Right cardiac atrium (tissue), 5 donors: ENCODE measurements at regions not wholly inside any gene's neighbourhood (a gene's known extent, or its start where the extent isn't known, plus 50 kb on each side); places are given as distances from the start of the nearest gene placed in this dataset.
A peak's percentile ranks its signal among the peaks of the same experiment; 100 is the strongest.

Experiments
- ATAC-seq, 2 donors: fragments of 200-7000 bp; cut with Tn5 transposase; one replicate each; pipeline versions ENCODE4 v1.8.0 to v1.9.1; 2020; ENCODE audit warnings: moderate library complexity in 2 of 2, mild to moderate bottlenecking in 1 of 2
- DNase-seq, 3 donors: peaks; one replicate each; pipeline ENCODE4 v3.0.0-alpha.2; 2020
- H3K27ac ChIP-seq: one replicate; pipeline ENCODE4 v1.5.1; 2013; ENCODE audit warnings: mild to moderate bottlenecking, low read length, control low read depth, moderate library complexity
- H3K27me3 ChIP-seq: one replicate; pipeline ENCODE4 v1.6.1; 2013; ENCODE audit not compliant: control insufficient read depth, insufficient read depth
- H3K4me1 ChIP-seq: one replicate; pipeline ENCODE4 v1.6.1; 2013; ENCODE audit warnings: low read length; ENCODE audit not compliant: control insufficient read depth, insufficient read depth
- H3K4me3 ChIP-seq: one replicate; pipeline ENCODE4 v1.5.1; 2013; ENCODE audit warnings: low read length, control low read depth
- H3K9me3 ChIP-seq: one replicate; pipeline ENCODE4 v1.6.1; 2013; ENCODE audit warnings: low read length; ENCODE audit not compliant: control insufficient read depth
- WGBS: extraction: QIAGEN DNeasy Blood & Tissue Kit; methylation state at CpG from one replicate; pipeline ENCODE4 v1.1.7; 2013; 5-methylcytosine and 5-hydroxymethylcytosine counted together
- intact Hi-C, 4 donors: fragments of 100-400 bp; cut with DNase I; formaldehyde crosslinking; loops; one replicate each; pipeline versions ENCODE4 v1.11.0 to v1.14.0; 2022 to 2023
- donor health status: healthy with polysubstance abuse.
- donor health status: DM: no; HTN: yes; CAD: no.
- donor health status: DM: no; HTN: no; CAD: no.
- donor health status: DM: no; HTN: yes; CAD: no; lungs with severe emphysema.
- donor health status: DM: yes; HTN: yes; CAD: no.

DNA sequence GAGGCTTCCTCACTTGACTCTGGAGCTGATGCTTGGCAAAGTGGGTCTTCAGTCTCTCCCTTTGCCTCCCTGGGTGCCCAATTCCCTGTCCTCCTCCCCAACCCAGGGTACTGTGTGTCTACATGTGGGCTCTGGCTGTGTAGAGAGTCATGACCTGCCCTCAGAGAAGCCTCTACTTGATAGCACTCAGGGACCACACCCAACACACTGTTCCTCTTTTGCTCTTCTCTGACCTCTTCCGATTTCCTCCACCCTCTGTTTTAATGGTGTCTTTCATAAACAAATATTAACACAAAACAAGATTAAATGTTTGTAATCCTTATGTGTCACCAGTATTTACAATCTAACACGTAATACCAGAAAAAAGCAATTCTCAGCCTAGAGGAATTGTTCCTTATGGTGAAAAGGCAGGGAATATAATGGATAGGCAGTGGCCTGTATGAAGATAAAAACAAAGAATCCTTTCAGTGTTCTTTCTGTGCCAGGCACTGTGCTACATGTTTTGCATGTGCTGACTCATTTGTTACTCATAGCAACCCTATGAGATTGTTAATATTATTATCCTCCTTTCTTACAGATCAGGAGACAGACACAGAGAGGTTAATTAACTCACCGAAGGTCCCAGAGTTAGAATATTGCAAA is 58.2 kb downstream of the HSD3B1 start:
- H3K9me3 ChIP-seq, result no peaks in the 10 kb centered on the region
- H3K27me3 ChIP-seq, result no peaks in the 10 kb centered on the region
- no peak overlapping the region for H3K27ac ChIP-seq
- ATAC-seq, result peak in 1 of 2 donors; percentile 51
- WGBS, result 77% methylated on average over 3 of the region's 3 CpGs
- H3K4me3 ChIP-seq, result no peak overlapping the region
- intact Hi-C loops, result no loop called here
- H3K4me1 ChIP-seq, result peaks cover 4% of the 10 kb centered on the region
- no peak for DNase-seq

DNA sequence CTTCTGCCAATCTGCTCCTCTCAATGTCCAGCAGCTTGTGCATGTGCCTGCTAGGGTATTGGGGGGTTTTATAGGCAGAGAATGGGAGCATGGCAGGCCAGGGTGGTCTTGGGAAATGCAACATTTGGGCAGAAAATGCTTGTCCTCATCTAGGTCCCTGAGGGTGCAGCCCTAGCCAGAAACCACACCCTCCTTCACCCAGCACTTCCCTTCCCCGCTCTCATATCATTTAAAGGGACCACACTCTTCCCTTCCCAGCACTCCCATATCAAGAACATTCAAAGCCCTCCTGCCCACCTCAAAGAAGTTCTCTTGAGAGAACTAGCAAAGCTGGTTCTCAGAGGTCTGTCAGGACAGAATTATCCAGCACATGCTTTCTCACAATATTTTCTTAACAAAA is 62.1 kb downstream of the HSD3B1 start:
- no peak for DNase-seq
- intact Hi-C loops, result no loop called here
- ATAC-seq, result no peak
- 43% methylated on average over 1 of the region's 1 CpG for WGBS
- Histone ChIP-seq H3K4me1 (peaks cover 3% of the 10 kb centered on the region), H3K27ac (no peak overlapping the region), H3K27me3 (no peaks in the 10 kb centered on the region), H3K4me3 (no peak overlapping the region), H3K9me3 (no peaks in the 10 kb centered on the region)
